ENCODE measurements at regions not wholly inside any gene's neighbourhood (a gene's known extent, or its start where the extent isn't known, plus 50 kb on each side); places are given as distances from the start of the nearest gene placed in this dataset.

- TF ChIP-seq CTCF (conservative IDR thresholded peaks at IDR 0.05; ENCODE audit: low read depth in 2 of 2) (no peak), POLR2AphosphoS5 (IDR thresholded peaks at IDR 0.05; ENCODE audit: low read depth) (no peak), EZH2 (IDR thresholded peaks at IDR 0.05; ENCODE audit: low read depth, unreplicated experiment) (no peak), REST (IDR thresholded peaks at IDR 0.05; ENCODE audit: unreplicated experiment) (no peak), EZH2phosphoT487 (IDR thresholded peaks at IDR 0.05; ENCODE audit: unreplicated experiment) (no peak), ZNF462 (CRISPR knock-in tag; IDR thresholded peaks at IDR 0.05) (no peak), NANOG (IDR thresholded peaks at IDR 0.05; ENCODE audit: borderline replicate concordance) (no peak)
These were observed 91.1 kb upstream of the PRSS58 start for GRCh38 chr7:142348921-142349405.

Data from GM23338 (cell line).